K562 (cell line): ENCODE measurements at regions not wholly inside any gene's neighbourhood (a gene's known extent, or its start where the extent isn't known, plus 50 kb on each side); places are given as distances from the start of the nearest gene placed in this dataset.

Experiments
- ATAC-seq: fragments of 200-7000 bp; cut with Tn5 transposase; 3 replicates; pipeline ENCODE4 v1.9.1; 2020; ENCODE audit warnings: moderate library complexity
- BruUV-seq: library from RNA; stranded (reverse); fragments of 400-500 nt; replicated peaks from 2 replicates; lab custom pipeline; 2021; lab: Mats Ljungman, UMichigan
- CTCF ChIA-PET: fragments of 300-600 bp; formaldehyde crosslinking; extraction: SDS; loops from one replicate; lab custom pipeline; 2021; ENCODE audit warnings: low intra/inter-chr PET ratio; lab: Yijun Ruan, JAX
- POLR2A ChIA-PET: fragments of 300-600, 350-650 bp; sonication (Branson Sonifier 250); formaldehyde crosslinking; extraction: SDS; loops from one replicate; lab custom pipeline; 2021; ENCODE audit warnings: antibody characterized with exemption, inconsistent platforms; lab: Yijun Ruan, JAX
- DNase-seq, 4 experiments: peaks; one replicate each; pipeline versions ENCODE4 v3.0.0 to v3.0.0-alpha.2; 2011 to 2018; ENCODE audit warnings: low spot score in 3 of 4, mixed read lengths in 3 of 4; ENCODE audit errors: extremely low read depth in 1 of 4
- FAIRE-seq: peaks from 2 replicates; lab custom pipeline; 2011; peaks lifted over from hg19 to GRCh38; lab: Jason Lieb, UNC
- H2AFZ ChIP-seq: 2 replicates; pipeline ENCODE4 v1.6.0; 2011; ENCODE audit warnings: low read depth, low read length, control low read depth, inconsistent platforms
- H3K27ac ChIP-seq: fragments of 200-600 bp; 3 replicates; pipeline ENCODE4 v1.8.0; 2011; ENCODE audit warnings: low read depth, mild to moderate bottlenecking, control low read depth, inconsistent platforms, low read length, moderate library complexity, mixed read lengths; ENCODE audit errors: extremely low read depth
- H3K27me3 ChIP-seq, 2 experiments: fragments of 300-600 bp in 1 of 2; 2 replicates in 1 of 2; 3 replicates in 1 of 2; pipeline versions ENCODE4 v1.6.0 to v1.8.0; 2011; ENCODE audit warnings: inconsistent platforms in 2 of 2, low read length in 2 of 2, mild to moderate bottlenecking in 1 of 2, mixed read lengths in 1 of 2, moderate library complexity in 1 of 2; ENCODE audit not compliant: control insufficient read depth in 2 of 2, insufficient read depth in 2 of 2
- H3K36me3 ChIP-seq: fragments of 300-600 bp; 3 replicates; pipeline ENCODE4 v1.8.0; 2011; ENCODE audit warnings: mild to moderate bottlenecking, low read length, inconsistent platforms; ENCODE audit not compliant: control insufficient read depth, insufficient read depth
- H3K4me1 ChIP-seq, 2 experiments: fragments of 200-600 bp in 1 of 2; replicated peaks in 1 of 2; 2 replicates in 1 of 2; 3 replicates in 1 of 2; pipeline versions ENCODE4 v1.5.1 to v1.8.0; 2011; ENCODE audit warnings: inconsistent platforms in 2 of 2, low read length in 2 of 2, mild to moderate bottlenecking in 1 of 2, mixed read lengths in 1 of 2, moderate library complexity in 1 of 2; ENCODE audit not compliant: control insufficient read depth in 2 of 2, insufficient read depth in 2 of 2
- H3K4me2 ChIP-seq: 2 replicates; pipeline ENCODE4 v1.6.1; 2011; ENCODE audit warnings: low read length, control low read depth, inconsistent platforms, mixed read lengths; ENCODE audit not compliant: insufficient read depth
- H3K4me3 ChIP-seq: fragments of 200-600 bp; sonication (generic), shearing (Covaris generic); 2 replicates; pipeline ENCODE4 v1.5.1; 2016; ENCODE audit warnings: control low read depth, inconsistent platforms
- H3K79me2 ChIP-seq: fragments of 200-600 bp; 3 replicates; pipeline ENCODE4 v1.8.0; 2011; ENCODE audit warnings: low read length, inconsistent platforms; ENCODE audit not compliant: control insufficient read depth, insufficient read depth
- H3K9ac ChIP-seq, 2 experiments: 2 replicates each; pipeline versions ENCODE4 v1.6.0 to v1.6.1; 2011; ENCODE audit warnings: low read depth in 2 of 2, low read length in 2 of 2, control low read depth in 1 of 2, inconsistent platforms in 1 of 2, mild to moderate bottlenecking in 1 of 2, mixed read lengths in 1 of 2; ENCODE audit not compliant: insufficient read depth in 1 of 2
- H3K9me1 ChIP-seq: one replicate; pipeline ENCODE4 v1.6.0; 2011; ENCODE audit warnings: inconsistent platforms, mild to moderate bottlenecking, low read length, moderate library complexity; ENCODE audit not compliant: control insufficient read depth, insufficient read depth
- H3K9me3 ChIP-seq: replicated peaks from 2 replicates; pipeline ENCODE4 v1.5.1; 2011; ENCODE audit warnings: low read depth, low read length, inconsistent platforms; ENCODE audit not compliant: control insufficient read depth, insufficient read depth
- H4K20me1 ChIP-seq: replicated peaks from 2 replicates; pipeline ENCODE4 v1.6.1; 2011; ENCODE audit warnings: low read length, inconsistent platforms, mixed read lengths; ENCODE audit not compliant: control insufficient read depth, insufficient read depth
- CC2D1A ChIP-seq: fragments of 450-650 bp; IDR thresholded peaks from 2 replicates; pipeline ENCODE4 v1.6.1; 2017; ENCODE audit warnings: mild to moderate bottlenecking
- DMBX1 ChIP-seq: fragments of 250-450 bp; sonication (Bioruptor Pico); IDR thresholded peaks from 2 replicates; pipeline ENCODE4 v1.8.0; 2022; ENCODE audit warnings: inconsistent platforms, mild to moderate bottlenecking, moderate library complexity, borderline replicate concordance
- ZNF282 ChIP-seq: sonication (generic); formaldehyde crosslinking; IDR thresholded peaks from 2 replicates; pipeline ENCODE4 v1.8.1; 2023; ENCODE audit warnings: missing genetic modification reagents
- WGBS: fragments of 100-300 bp; shearing (Covaris generic); methylation state at CpG from one replicate; pipeline ENCODE4 v1.1.6; 2016; ENCODE audit warnings: low coverage, mixed read lengths; ENCODE audit not compliant: insufficient coverage; ENCODE audit errors: missing lambda C conversion rate; 5-methylcytosine and 5-hydroxymethylcytosine counted together
- in situ Hi-C: fragments of 300-500 bp; cut with MboI; formaldehyde crosslinking; loops from 4 replicates; pipeline ENCODE4 v1.15.0; 2018; ENCODE audit warnings: inconsistent platforms, mixed read lengths
- intact Hi-C: fragments of 100-400 bp; cut with micrococcal nuclease; formaldehyde crosslinking; loops from 2 replicates; pipeline ENCODE4 v1.14.2; 2022
- TF ChIP-seq, protein P1 (sequence below): sonication (generic); formaldehyde crosslinking; IDR thresholded peaks from 2 replicates; pipeline ENCODE4 v1.8.1; 2023; ENCODE audit warnings: missing genetic modification reagents, mild to moderate bottlenecking, borderline replicate concordance
- TF ChIP-seq, protein P2 (sequence below), 3 experiments: IDR thresholded peaks in 2 of 3; conservative IDR thresholded peaks in 1 of 3; 2 replicates each; pipeline ENCODE4 v1.5.1; 2011 to 2012; ENCODE audit warnings: low read length in 3 of 3, mild to moderate bottlenecking in 3 of 3, control low read depth in 2 of 3, improper control_type of control experiment in 1 of 3, inconsistent platforms in 1 of 3, low read depth in 1 of 3, mixed read lengths in 1 of 3, moderate library complexity in 1 of 3; ENCODE audit not compliant: insufficient read depth in 2 of 3
- TF ChIP-seq, protein P3 (sequence below): IDR thresholded peaks from 2 replicates; pipeline ENCODE4 v1.6.1; 2014; ENCODE audit warnings: antibody characterized with exemption

DNA sequence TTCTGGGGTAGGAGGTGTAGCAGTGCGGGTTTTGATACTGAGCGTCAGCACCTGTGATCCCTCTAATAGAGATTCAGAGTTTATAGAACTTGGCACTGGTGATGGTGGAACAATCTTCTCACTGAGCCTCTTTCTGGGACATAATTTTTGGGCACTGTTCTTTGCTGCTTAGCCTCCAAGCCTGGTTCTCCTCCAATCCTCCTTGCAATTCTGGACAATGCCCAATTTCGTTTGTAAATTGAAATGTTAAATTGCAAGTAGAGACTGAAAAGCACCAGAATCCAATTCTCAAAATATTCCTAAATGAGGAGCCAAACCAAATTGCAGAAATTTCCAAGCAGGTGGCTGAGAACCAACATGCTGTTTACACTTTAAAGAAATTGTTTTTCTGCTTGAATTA lies 149.8 kb upstream of the ABI3BP start:
- intact Hi-C loops (no loop called here), in situ Hi-C loops (no loop called here)
- Histone ChIP-seq H3K4me3 (no peak overlapping the region), H3K36me3 (no peaks in the 10 kb centered on the region), H4K20me1 (no peaks in the 10 kb centered on the region), H3K4me2 (no peak overlapping the region), H3K4me1 (peaks cover 0 to 35% of the 10 kb centered on the region in 2 experiments; a peak in 4 of 5 replicates), H3K9me1 (no peaks in the 10 kb centered on the region), H3K27ac (peak overlapping the region; percentile 62; the same call in 1 of the 3 replicates), H3K27me3 (no peaks in the 10 kb centered on the region), H3K9ac (no peak overlapping the region), H3K9me3 (no peaks in the 10 kb centered on the region), H2AFZ (0 out of 2 replicates have a peak overlapping the region, but pooled peaks have one; percentile 59), H3K79me2 (no peaks in the 10 kb centered on the region)
- no peak for FAIRE-seq
- TF ChIP-seq, protein P1, sequence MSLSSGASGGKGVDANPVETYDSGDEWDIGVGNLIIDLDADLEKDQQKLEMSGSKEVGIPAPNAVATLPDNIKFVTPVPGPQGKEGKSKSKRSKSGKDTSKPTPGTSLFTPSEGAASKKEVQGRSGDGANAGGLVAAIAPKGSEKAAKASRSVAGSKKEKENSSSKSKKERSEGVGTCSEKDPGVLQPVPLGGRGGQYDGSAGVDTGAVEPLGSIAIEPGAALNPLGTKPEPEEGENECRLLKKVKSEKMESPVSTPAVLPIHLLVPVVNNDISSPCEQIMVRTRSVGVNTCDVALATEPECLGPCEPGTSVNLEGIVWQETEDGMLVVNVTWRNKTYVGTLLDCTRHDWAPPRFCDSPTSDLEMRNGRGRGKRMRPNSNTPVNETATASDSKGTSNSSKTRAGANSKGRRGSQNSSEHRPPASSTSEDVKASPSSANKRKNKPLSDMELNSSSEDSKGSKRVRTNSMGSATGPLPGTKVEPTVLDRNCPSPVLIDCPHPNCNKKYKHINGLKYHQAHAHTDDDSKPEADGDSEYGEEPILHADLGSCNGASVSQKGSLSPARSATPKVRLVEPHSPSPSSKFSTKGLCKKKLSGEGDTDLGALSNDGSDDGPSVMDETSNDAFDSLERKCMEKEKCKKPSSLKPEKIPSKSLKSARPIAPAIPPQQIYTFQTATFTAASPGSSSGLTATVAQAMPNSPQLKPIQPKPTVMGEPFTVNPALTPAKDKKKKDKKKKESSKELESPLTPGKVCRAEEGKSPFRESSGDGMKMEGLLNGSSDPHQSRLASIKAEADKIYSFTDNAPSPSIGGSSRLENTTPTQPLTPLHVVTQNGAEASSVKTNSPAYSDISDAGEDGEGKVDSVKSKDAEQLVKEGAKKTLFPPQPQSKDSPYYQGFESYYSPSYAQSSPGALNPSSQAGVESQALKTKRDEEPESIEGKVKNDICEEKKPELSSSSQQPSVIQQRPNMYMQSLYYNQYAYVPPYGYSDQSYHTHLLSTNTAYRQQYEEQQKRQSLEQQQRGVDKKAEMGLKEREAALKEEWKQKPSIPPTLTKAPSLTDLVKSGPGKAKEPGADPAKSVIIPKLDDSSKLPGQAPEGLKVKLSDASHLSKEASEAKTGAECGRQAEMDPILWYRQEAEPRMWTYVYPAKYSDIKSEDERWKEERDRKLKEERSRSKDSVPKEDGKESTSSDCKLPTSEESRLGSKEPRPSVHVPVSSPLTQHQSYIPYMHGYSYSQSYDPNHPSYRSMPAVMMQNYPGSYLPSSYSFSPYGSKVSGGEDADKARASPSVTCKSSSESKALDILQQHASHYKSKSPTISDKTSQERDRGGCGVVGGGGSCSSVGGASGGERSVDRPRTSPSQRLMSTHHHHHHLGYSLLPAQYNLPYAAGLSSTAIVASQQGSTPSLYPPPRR (CRISPR knock-in tag), result no peak
- TF ChIP-seq DMBX1 (CRISPR knock-in tag) (no peak), CC2D1A (no peak), ZNF282 (no peak)
- TF ChIP-seq, protein P2, sequence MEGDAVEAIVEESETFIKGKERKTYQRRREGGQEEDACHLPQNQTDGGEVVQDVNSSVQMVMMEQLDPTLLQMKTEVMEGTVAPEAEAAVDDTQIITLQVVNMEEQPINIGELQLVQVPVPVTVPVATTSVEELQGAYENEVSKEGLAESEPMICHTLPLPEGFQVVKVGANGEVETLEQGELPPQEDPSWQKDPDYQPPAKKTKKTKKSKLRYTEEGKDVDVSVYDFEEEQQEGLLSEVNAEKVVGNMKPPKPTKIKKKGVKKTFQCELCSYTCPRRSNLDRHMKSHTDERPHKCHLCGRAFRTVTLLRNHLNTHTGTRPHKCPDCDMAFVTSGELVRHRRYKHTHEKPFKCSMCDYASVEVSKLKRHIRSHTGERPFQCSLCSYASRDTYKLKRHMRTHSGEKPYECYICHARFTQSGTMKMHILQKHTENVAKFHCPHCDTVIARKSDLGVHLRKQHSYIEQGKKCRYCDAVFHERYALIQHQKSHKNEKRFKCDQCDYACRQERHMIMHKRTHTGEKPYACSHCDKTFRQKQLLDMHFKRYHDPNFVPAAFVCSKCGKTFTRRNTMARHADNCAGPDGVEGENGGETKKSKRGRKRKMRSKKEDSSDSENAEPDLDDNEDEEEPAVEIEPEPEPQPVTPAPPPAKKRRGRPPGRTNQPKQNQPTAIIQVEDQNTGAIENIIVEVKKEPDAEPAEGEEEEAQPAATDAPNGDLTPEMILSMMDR (IDR thresholded peaks at IDR 0.05 in 2 of 3, conservative IDR thresholded peaks at IDR 0.05 in 1 of 3; ENCODE audit: insufficient read depth in 2 of 3, low read depth in 1 of 3, low read length in 3 of 3), result no peak
- TF ChIP-seq, protein P3, sequence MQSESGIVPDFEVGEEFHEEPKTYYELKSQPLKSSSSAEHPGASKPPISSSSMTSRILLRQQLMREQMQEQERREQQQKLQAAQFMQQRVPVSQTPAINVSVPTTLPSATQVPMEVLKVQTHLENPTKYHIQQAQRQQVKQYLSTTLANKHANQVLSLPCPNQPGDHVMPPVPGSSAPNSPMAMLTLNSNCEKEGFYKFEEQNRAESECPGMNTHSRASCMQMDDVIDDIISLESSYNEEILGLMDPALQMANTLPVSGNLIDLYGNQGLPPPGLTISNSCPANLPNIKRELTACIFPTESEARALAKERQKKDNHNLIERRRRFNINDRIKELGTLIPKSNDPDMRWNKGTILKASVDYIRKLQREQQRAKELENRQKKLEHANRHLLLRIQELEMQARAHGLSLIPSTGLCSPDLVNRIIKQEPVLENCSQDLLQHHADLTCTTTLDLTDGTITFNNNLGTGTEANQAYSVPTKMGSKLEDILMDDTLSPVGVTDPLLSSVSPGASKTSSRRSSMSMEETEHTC, result no peak
- no peak for ATAC-seq
- ChIA-PET POLR2A (no interaction called here), CTCF (no interaction called here)
- no peak for DNase-seq
- BruUV-seq, result no TSS peak
- WGBS, result 48% methylated on average over 3 of the region's 3 CpGs
